ENCODE measurements at regions not wholly inside any gene's neighbourhood (a gene's known extent, or its start where the extent isn't known, plus 50 kb on each side); places are given as distances from the start of the nearest gene placed in this dataset.

GRCh38 chr4:14835288-14835687, 167.0 kb upstream of the CPEB2 start:
- TF ChIP-seq CTCF (tag by site-specific recombination; IDR thresholded peaks at IDR 0.05), result no peak
- TF ChIP-seq ZBTB20 (tag by site-specific recombination; IDR thresholded peaks at IDR 0.05), result no peak

Measured in HEK293 (cell line).